H1 (cell line): ENCODE measurements at regions not wholly inside any gene's neighbourhood (a gene's known extent, or its start where the extent isn't known, plus 50 kb on each side); places are given as distances from the start of the nearest gene placed in this dataset.

Source experiments
- CTCF ChIA-PET: fragments of 300-600 bp; sonication (Branson Sonifier 250); formaldehyde crosslinking; loops from one replicate; lab custom pipeline; 2021; ENCODE audit not compliant: partially characterized antibody; lab: Charles Lee
- POLR2A ChIA-PET: fragments of 300-600 bp; sonication (Branson Sonifier 250); formaldehyde crosslinking; loops from one replicate; lab custom pipeline; 2021; ENCODE audit warnings: inconsistent platforms; ENCODE audit not compliant: partially characterized antibody; lab: Charles Lee
- DNase-seq, 2 experiments: peaks; one replicate each; pipeline versions ENCODE4 v3.0.0 to v3.0.0-alpha.2; 2010 to 2022; ENCODE audit warnings: low spot score in 2 of 2, low read depth in 1 of 2, mixed read lengths in 1 of 2
- FAIRE-seq: peaks from 2 replicates; lab custom pipeline; 2011; peaks lifted over from hg19 to GRCh38; lab: Jason Lieb, UNC
- H2AFZ ChIP-seq: 2 replicates; pipeline ENCODE4 v1.8.1; 2012; ENCODE audit warnings: low read length, inconsistent platforms
- H2AK5ac ChIP-seq: 2 replicates; pipeline ENCODE4 v1.6.1; 2013; ENCODE audit warnings: low read depth, low read length
- H2BK120ac ChIP-seq: replicated peaks from 2 replicates; pipeline ENCODE3; 2013; ENCODE audit warnings: low read depth, low read length, inconsistent platforms
- H2BK12ac ChIP-seq: 2 replicates; pipeline ENCODE4 v1.6.1; 2013; ENCODE audit warnings: low read depth, low read length
- H2BK15ac ChIP-seq: 2 replicates; pipeline ENCODE4 v1.6.1; 2013; ENCODE audit warnings: low read length
- H2BK20ac ChIP-seq: 2 replicates; pipeline ENCODE4 v1.6.1; 2013; ENCODE audit warnings: low read length
- H2BK5ac ChIP-seq: 2 replicates; pipeline ENCODE4 v1.6.1; 2013; ENCODE audit warnings: low read depth, low read length
- H3K14ac ChIP-seq: 2 replicates; pipeline ENCODE4 v1.6.1; 2013; ENCODE audit warnings: inconsistent platforms; ENCODE audit not compliant: insufficient read length
- H3K18ac ChIP-seq: 2 replicates; pipeline ENCODE4 v1.6.1; 2013; ENCODE audit warnings: low read length; ENCODE audit errors: extremely low read depth
- H3K23ac ChIP-seq: 2 replicates; pipeline ENCODE4 v1.6.1; 2013; ENCODE audit warnings: inconsistent platforms; ENCODE audit not compliant: insufficient read length
- H3K23me2 ChIP-seq: 2 replicates; pipeline ENCODE4 v1.6.1; 2013; ENCODE audit warnings: low read depth, low read length
- H3K27ac ChIP-seq: 2 replicates; pipeline ENCODE4 v1.6.1; 2011; ENCODE audit warnings: low read depth, low read length, inconsistent platforms
- H3K27me3 ChIP-seq, 4 experiments: replicated peaks in 1 of 4; 1 replicate in 1 of 4; 2 replicates in 3 of 4; pipeline versions ENCODE4 v1.6.1 to v1.8.1; 2011 to 2013; ENCODE audit warnings: low read length in 3 of 4, mild to moderate bottlenecking in 3 of 4, inconsistent platforms in 2 of 4, mixed read lengths in 2 of 4, moderate library complexity in 1 of 4; ENCODE audit not compliant: control insufficient read depth in 3 of 4, insufficient read depth in 3 of 4; ENCODE audit errors: extremely low read depth in 1 of 4
- H3K36me3 ChIP-seq, 4 experiments: 2 replicates each; pipeline versions ENCODE4 v1.6.1 to v1.8.1; 2011 to 2013; ENCODE audit warnings: mild to moderate bottlenecking in 4 of 4, low read length in 3 of 4, moderate library complexity in 2 of 4, control low read depth in 1 of 4, inconsistent platforms in 1 of 4; ENCODE audit not compliant: insufficient read depth in 4 of 4, control insufficient read depth in 2 of 4
- H3K4ac ChIP-seq: replicated peaks from 2 replicates; pipeline ENCODE3; 2013; ENCODE audit warnings: low read length, low read depth, mixed read lengths, inconsistent platforms; ENCODE audit not compliant: insufficient read length
- H3K4me1 ChIP-seq, 4 experiments: replicated peaks in 1 of 4; 1 replicate in 1 of 4; 2 replicates in 3 of 4; pipeline versions ENCODE4 v1.6.1 to v1.8.1; 2011 to 2013; ENCODE audit warnings: low read length in 3 of 4, inconsistent platforms in 2 of 4, mixed read lengths in 1 of 4; ENCODE audit not compliant: insufficient read depth in 4 of 4, control insufficient read depth in 3 of 4
- H3K4me2 ChIP-seq, 2 experiments: 2 replicates each; pipeline versions ENCODE4 v1.6.1 to v1.8.1; 2011 to 2013; ENCODE audit warnings: low read depth in 2 of 2, low read length in 2 of 2, control low read depth in 1 of 2, inconsistent platforms in 1 of 2, mild to moderate bottlenecking in 1 of 2; ENCODE audit not compliant: insufficient read depth in 1 of 2
- H3K4me3 ChIP-seq, 4 experiments: fragments of 200-600, 300-600 bp in 1 of 4; sonication (generic), shearing (Covaris generic), sonication (Bioruptor Twin) in 1 of 4; 2 replicates each; pipeline versions ENCODE4 v1.5.1 to v1.8.1; 2011 to 2016; ENCODE audit warnings: low read length in 4 of 4, low read depth in 3 of 4, control low read depth in 2 of 4, inconsistent platforms in 2 of 4, mild to moderate bottlenecking in 2 of 4, mixed read lengths in 1 of 4, moderate library complexity in 1 of 4; ENCODE audit not compliant: insufficient read depth in 2 of 4; ENCODE audit errors: extremely low read depth in 1 of 4
- H3K56ac ChIP-seq: replicated peaks from 2 replicates; pipeline ENCODE3; 2013; ENCODE audit warnings: low read depth, mild to moderate bottlenecking, mixed read lengths, low read length, inconsistent platforms; ENCODE audit not compliant: insufficient read length
- H3K79me1 ChIP-seq: 2 replicates; pipeline ENCODE4 v1.6.1; 2013; ENCODE audit warnings: low read depth, low read length, control low read depth
- H3K79me2 ChIP-seq, 2 experiments: 2 replicates each; pipeline versions ENCODE4 v1.6.1 to v1.8.1; 2012 to 2013; ENCODE audit warnings: low read length in 2 of 2, mild to moderate bottlenecking in 2 of 2, inconsistent platforms in 1 of 2; ENCODE audit not compliant: insufficient read depth in 2 of 2, control insufficient read depth in 1 of 2
- H3K9ac ChIP-seq, 4 experiments: replicated peaks in 1 of 4; 1 replicate in 1 of 4; 2 replicates in 3 of 4; pipeline versions ENCODE4 v1.6.1 to v1.8.1; 2011 to 2013; ENCODE audit warnings: low read depth in 3 of 4, low read length in 3 of 4, control low read depth in 2 of 4, mild to moderate bottlenecking in 2 of 4, moderate library complexity in 2 of 4, inconsistent platforms in 1 of 4; ENCODE audit errors: extremely low read depth in 1 of 4
- H3K9me3 ChIP-seq, 2 experiments: 2 replicates each; pipeline versions ENCODE4 v1.6.1 to v1.8.1; 2012 to 2013; ENCODE audit warnings: mild to moderate bottlenecking in 2 of 2, moderate library complexity in 2 of 2, control low read depth in 1 of 2, inconsistent platforms in 1 of 2, low read depth in 1 of 2, low read length in 1 of 2, mixed read lengths in 1 of 2; ENCODE audit not compliant: insufficient read depth in 2 of 2
- H4K20me1 ChIP-seq, 2 experiments: replicated peaks in 1 of 2; 2 replicates each; pipeline versions ENCODE3 to v1.8.1; 2011 to 2013; ENCODE audit warnings: inconsistent platforms in 2 of 2, low read length in 2 of 2, mild to moderate bottlenecking in 1 of 2; ENCODE audit not compliant: insufficient read depth in 2 of 2, control insufficient read depth in 1 of 2
- H4K5ac ChIP-seq: 2 replicates; pipeline ENCODE4 v1.6.1; 2013; ENCODE audit warnings: low read length, low read depth, mixed read lengths, inconsistent platforms; ENCODE audit not compliant: insufficient read length
- H4K8ac ChIP-seq: 2 replicates; pipeline ENCODE4 v1.8.0; 2013; ENCODE audit warnings: mild to moderate bottlenecking, moderate library complexity, low read length, inconsistent platforms; ENCODE audit not compliant: insufficient read depth; ENCODE audit errors: extremely low read depth
- H4K91ac ChIP-seq: replicated peaks from 2 replicates; pipeline ENCODE3; 2013; ENCODE audit warnings: low read length, mixed read lengths, inconsistent platforms; ENCODE audit not compliant: insufficient read length
- ATF3 ChIP-seq: IDR thresholded peaks from 2 replicates; pipeline ENCODE4 v1.6.1; 2011; ENCODE audit warnings: low read depth, mild to moderate bottlenecking, low read length; ENCODE audit not compliant: insufficient read depth
- CTCF ChIP-seq, 3 experiments: IDR thresholded peaks; 1 replicate in 2 of 3; 2 replicates in 1 of 3; pipeline versions ENCODE4 v1.5.1 to v1.6.1; 2011; ENCODE audit warnings: low read length in 3 of 3, mild to moderate bottlenecking in 3 of 3, inconsistent platforms in 2 of 3, low read depth in 1 of 3, moderate library complexity in 1 of 3; ENCODE audit not compliant: insufficient read depth in 1 of 3; ENCODE audit errors: control extremely low read depth in 1 of 3
- GABPA ChIP-seq: IDR thresholded peaks from 2 replicates; pipeline ENCODE4 v1.6.1; 2011; ENCODE audit warnings: mild to moderate bottlenecking, low read length, moderate library complexity, borderline replicate concordance; ENCODE audit not compliant: insufficient read depth
- GTF2F1 ChIP-seq: IDR thresholded peaks from 2 replicates; pipeline ENCODE4 v1.6.1; 2012; ENCODE audit warnings: low read depth, low read length, improper control_type of control experiment, borderline replicate concordance
- HDAC6 ChIP-seq: IDR thresholded peaks from one replicate; pipeline ENCODE4 v1.7.1; 2012; ENCODE audit warnings: low read depth, mild to moderate bottlenecking, inconsistent platforms, low read length, moderate library complexity
- KDM1A ChIP-seq: fragments of 200-600, 300-600 bp; sonication (generic); IDR thresholded peaks from 2 replicates; pipeline ENCODE4 v1.7.1; 2016; ENCODE audit warnings: mild to moderate bottlenecking, low read length, borderline replicate concordance
- RAD21 ChIP-seq, 2 experiments: IDR thresholded peaks in 1 of 2; conservative IDR thresholded peaks in 1 of 2; 2 replicates each; pipeline ENCODE4 v1.6.1; 2011; ENCODE audit warnings: low read depth in 2 of 2, low read length in 2 of 2, improper control_type of control experiment in 1 of 2, inconsistent platforms in 1 of 2, mild to moderate bottlenecking in 1 of 2, moderate library complexity in 1 of 2
- SIN3A ChIP-seq, 2 experiments: IDR thresholded peaks in 1 of 2; conservative IDR thresholded peaks in 1 of 2; 2 replicates each; pipeline ENCODE4 v1.6.1; 2011 to 2012; ENCODE audit warnings: low read length in 2 of 2, improper control_type of control experiment in 1 of 2, low read depth in 1 of 2, mild to moderate bottlenecking in 1 of 2
- WGBS, 2 experiments: shearing (Covaris generic) in 1 of 2; methylation state at CpG; one replicate each; pipeline versions ENCODE4 v1.1.6 to v1.1.7; 2013 to 2015; ENCODE audit warnings: low lambda C conversion rate in 2 of 2, mixed read lengths in 2 of 2, inconsistent platforms in 1 of 2, low coverage in 1 of 2, missing lambda C conversion rate in 1 of 2; ENCODE audit not compliant: insufficient replicate concordance in 2 of 2, insufficient coverage in 1 of 2, insufficient read length in 1 of 2; ENCODE audit errors: extremely low coverage in 1 of 2, missing lambda C conversion rate in 1 of 2; 5-methylcytosine and 5-hydroxymethylcytosine counted together

- Histone ChIP-seq H4K20me1 (peaks cover 0 to 4% of the 10 kb centered on the region in 2 experiments), H3K14ac (no peak overlapping the region), H3K9ac (no peak overlapping the region), H3K79me1 (no peaks in the 10 kb centered on the region), H4K8ac (no peak overlapping the region), H3K4me2 (no peak overlapping the region), H4K5ac (no peak overlapping the region), H4K91ac (no peak overlapping the region), H3K18ac (no peak overlapping the region), H2AK5ac (no peak overlapping the region), H3K27ac (no peak overlapping the region), H3K56ac (no peak overlapping the region), H3K4me1 (peaks cover 0 to 10% (median 3%) of the 10 kb centered on the region in 4 experiments; a peak in 4 of 7 replicates), H2BK12ac (no peak overlapping the region), H3K23ac (no peak overlapping the region), H3K36me3 (no peaks in the 10 kb centered on the region; a peak in 1 of 8 replicates), H2AFZ (no peak overlapping the region), H2BK120ac (no peak overlapping the region), H3K79me2 (no peaks in the 10 kb centered on the region), H2BK5ac (no peak overlapping the region), H3K23me2 (peaks cover 8% of the 10 kb centered on the region), H2BK20ac (no peak overlapping the region), H3K4me3 (no peak overlapping the region), H2BK15ac (no peak overlapping the region), H3K27me3 (no peaks in the 10 kb centered on the region), H3K9me3 (no peaks in the 10 kb centered on the region; a peak in 1 of 4 replicates), H3K4ac (no peak overlapping the region)
- ChIA-PET CTCF (interaction anchor here (0.6 to 1.6 kb wide), 2 partner anchors 21 to 28 kb away, joined by 3 read pairs; no protein-coding TSS in a partner anchor), POLR2A (no interaction called here)
- DNase-seq (no peak), FAIRE-seq (no peak)
- WGBS, 2 experiments = 94% methylated on average over 4 of the region's 4 CpGs; no CpG with 5 or more reads in 1 of the 2 experiments
- TF ChIP-seq GTF2F1 (no peak), GABPA (no peak), ATF3 (no peak), KDM1A (no peak), HDAC6 (no peak), RAD21 (IDR thresholded peaks at IDR 0.05 in 1 of 2, conservative IDR thresholded peaks at IDR 0.05 in 1 of 2; ENCODE audit: low read depth in 2 of 2, low read length in 2 of 2) (no peak), CTCF (IDR thresholded peaks at IDR 0.05; ENCODE audit: control extremely low read depth in 1 of 3, insufficient read depth in 1 of 3, low read depth in 1 of 3, low read length in 3 of 3) (no peak), SIN3A (conservative IDR thresholded peaks at IDR 0.05 in 1 of 2, IDR thresholded peaks at IDR 0.05 in 1 of 2; ENCODE audit: low read depth in 1 of 2, low read length in 2 of 2) (no peak)
These were observed 166.4 kb downstream of the PSMG1 start for GRCh38 chr21:39016740-39017315.
